ENCODE measurements at regions not wholly inside any gene's neighbourhood (a gene's known extent, or its start where the extent isn't known, plus 50 kb on each side); places are given as distances from the start of the nearest gene placed in this dataset.
A peak's percentile ranks its signal among the peaks of the same experiment; 100 is the strongest.

GRCh38 chr5:122576256-122577016 is 198.4 kb upstream of the SNX2 start:
- H3K18ac ChIP-seq (ENCODE audit: low read depth in 1 of 2, low read length in 2 of 2) = no peak overlapping the region
- no peak overlapping the region for H3K4me2 ChIP-seq (ENCODE audit: low read length, poor library complexity, severe bottlenecking)
- no peak overlapping the region for H3K23ac ChIP-seq (ENCODE audit: low read length in 2 of 2)
- H4K8ac ChIP-seq (ENCODE audit: low read length) = no peak overlapping the region
- H3K79me1 ChIP-seq (replicated peaks; ENCODE audit: low read length, poor library complexity, severe bottlenecking) = no peaks in the 10 kb centered on the region
- H4K91ac ChIP-seq (ENCODE audit: low read length) = no peak overlapping the region
- no peak overlapping the region for H2BK5ac ChIP-seq (ENCODE audit: low read depth, low read length, poor library complexity, severe bottlenecking)
- no peaks in the 10 kb centered on the region for H3K4me1 ChIP-seq (ENCODE audit: control insufficient read depth, insufficient read depth, low read depth, low read length)
- no peak overlapping the region for H3K27ac ChIP-seq (ENCODE audit: low read length, poor library complexity, severe bottlenecking)
- H2AK5ac ChIP-seq (ENCODE audit: low read length, severe bottlenecking) = no peak overlapping the region
- H3K9ac ChIP-seq (ENCODE audit: low read length) = no peak overlapping the region
- H3K9me3 ChIP-seq (ENCODE audit: control insufficient read depth, low read length) = no peaks in the 10 kb centered on the region
- H2AFZ ChIP-seq (ENCODE audit: low read depth, low read length) = no peak overlapping the region
- no peaks in the 10 kb centered on the region for H3K27me3 ChIP-seq (ENCODE audit: control insufficient read depth in 1 of 2, insufficient read depth in 1 of 2, low read length in 2 of 2)
- no peak overlapping the region for H3K4me3 ChIP-seq (ENCODE audit: insufficient read depth in 1 of 2, low read depth in 1 of 2, low read length in 2 of 2)
- H3K36me3 ChIP-seq (ENCODE audit: control insufficient read depth in 1 of 2, insufficient read depth in 2 of 2, low read depth in 1 of 2, low read length in 2 of 2) = no peaks in the 10 kb centered on the region
- no peak overlapping the region for H2BK12ac ChIP-seq (ENCODE audit: low read length in 2 of 2)
- H2BK15ac ChIP-seq (ENCODE audit: low read depth, poor library complexity, severe bottlenecking) = no peak overlapping the region
- DNase-seq = no peak
- H3K4ac ChIP-seq (ENCODE audit: low read depth in 1 of 2, low read length in 2 of 2) = no peak overlapping the region
- WGBS = 100% methylated on average over 1 of the region's 3 CpGs
- H2BK120ac ChIP-seq (ENCODE audit: low read depth, low read length) = no peak overlapping the region
- H3K14ac ChIP-seq (ENCODE audit: low read length in 2 of 2) = no peak overlapping the region

- Histone ChIP-seq H2BK5ac (ENCODE audit: low read depth, low read length, poor library complexity, severe bottlenecking) (no peak overlapping the region), H2BK120ac (ENCODE audit: low read depth, low read length) (no peak overlapping the region), H2BK15ac (ENCODE audit: low read depth, poor library complexity, severe bottlenecking) (no peak overlapping the region), H2BK12ac (ENCODE audit: low read length in 2 of 2) (no peak overlapping the region), H4K91ac (ENCODE audit: low read length) (no peak overlapping the region), H4K8ac (ENCODE audit: low read length) (no peak overlapping the region), H2AK5ac (ENCODE audit: low read length, severe bottlenecking) (no peak overlapping the region), H3K27me3 (ENCODE audit: control insufficient read depth in 1 of 2, insufficient read depth in 1 of 2, low read length in 2 of 2) (peaks cover 0 to 17% of the 10 kb centered on the region in 2 experiments), H3K4me3 (ENCODE audit: insufficient read depth in 1 of 2, low read depth in 1 of 2, low read length in 2 of 2) (no peak overlapping the region), H3K18ac (ENCODE audit: low read depth in 1 of 2, low read length in 2 of 2) (no peak overlapping the region), H3K9me3 (ENCODE audit: control insufficient read depth, low read length) (no peaks in the 10 kb centered on the region), H3K14ac (ENCODE audit: low read length in 2 of 2) (no peak overlapping the region), H3K4me1 (ENCODE audit: control insufficient read depth, insufficient read depth, low read depth, low read length) (peaks cover 3% of the 10 kb centered on the region), H3K23ac (ENCODE audit: low read length in 2 of 2) (no peak overlapping the region), H3K4me2 (ENCODE audit: low read length, poor library complexity, severe bottlenecking) (no peak overlapping the region), H3K36me3 (ENCODE audit: control insufficient read depth in 1 of 2, insufficient read depth in 2 of 2, low read depth in 1 of 2, low read length in 2 of 2) (no peaks in the 10 kb centered on the region), H3K9ac (ENCODE audit: low read length) (no peak overlapping the region), H3K79me1 (replicated peaks; ENCODE audit: low read length, poor library complexity, severe bottlenecking) (no peaks in the 10 kb centered on the region), H2AFZ (ENCODE audit: low read depth, low read length) (no peak overlapping the region), H3K4ac (ENCODE audit: low read depth in 1 of 2, low read length in 2 of 2) (no peak overlapping the region), H3K27ac (ENCODE audit: low read length, poor library complexity, severe bottlenecking) (no peak overlapping the region)
- DNase-seq = no peak
- WGBS = 83% methylated on average over 6 of the region's 7 CpGs
These were observed 193.3 kb upstream of the SNX2 start for GRCh38 chr5:122581629-122582028.

- Histone ChIP-seq H3K27me3 (ENCODE audit: control insufficient read depth in 1 of 2, insufficient read depth in 1 of 2, low read length in 2 of 2) (peaks cover 0 to 17% of the 10 kb centered on the region in 2 experiments), H3K4me3 (ENCODE audit: insufficient read depth in 1 of 2, low read depth in 1 of 2, low read length in 2 of 2) (no peak overlapping the region), H2AK5ac (ENCODE audit: low read length, severe bottlenecking) (no peak overlapping the region), H2BK15ac (ENCODE audit: low read depth, poor library complexity, severe bottlenecking) (no peak overlapping the region), H3K14ac (ENCODE audit: low read length in 2 of 2) (no peak overlapping the region), H3K4me2 (ENCODE audit: low read length, poor library complexity, severe bottlenecking) (no peak overlapping the region), H3K9ac (ENCODE audit: low read length) (no peak overlapping the region), H2BK5ac (ENCODE audit: low read depth, low read length, poor library complexity, severe bottlenecking) (no peak overlapping the region), H3K79me1 (replicated peaks; ENCODE audit: low read length, poor library complexity, severe bottlenecking) (no peaks in the 10 kb centered on the region), H3K4ac (ENCODE audit: low read depth in 1 of 2, low read length in 2 of 2) (no peak overlapping the region), H2AFZ (ENCODE audit: low read depth, low read length) (no peak overlapping the region), H4K8ac (ENCODE audit: low read length) (no peak overlapping the region), H2BK12ac (ENCODE audit: low read length in 2 of 2) (no peak overlapping the region), H3K4me1 (ENCODE audit: control insufficient read depth, insufficient read depth, low read depth, low read length) (peaks cover 3% of the 10 kb centered on the region), H3K23ac (ENCODE audit: low read length in 2 of 2) (no peak overlapping the region), H3K36me3 (ENCODE audit: control insufficient read depth in 1 of 2, insufficient read depth in 2 of 2, low read depth in 1 of 2, low read length in 2 of 2) (no peaks in the 10 kb centered on the region), H3K27ac (ENCODE audit: low read length, poor library complexity, severe bottlenecking) (no peak overlapping the region), H3K9me3 (ENCODE audit: control insufficient read depth, low read length) (no peaks in the 10 kb centered on the region), H4K91ac (ENCODE audit: low read length) (no peak overlapping the region), H2BK120ac (ENCODE audit: low read depth, low read length) (no peak overlapping the region), H3K18ac (ENCODE audit: low read depth in 1 of 2, low read length in 2 of 2) (no peak overlapping the region)
- peak; percentile 12 for DNase-seq
- 48% methylated on average over 12 of the region's 13 CpGs for WGBS
These were observed 190.2 kb upstream of the SNX2 start for GRCh38 chr5:122584411-122585300.

GRCh38 chr5:122585371-122585770 is 189.5 kb upstream of the SNX2 start:
- no peak overlapping the region for H3K23ac ChIP-seq (ENCODE audit: low read length in 2 of 2)
- peaks cover 3% of the 10 kb centered on the region for H3K4me1 ChIP-seq (ENCODE audit: control insufficient read depth, insufficient read depth, low read depth, low read length)
- 75% methylated on average over 2 of the region's 2 CpGs for WGBS
- no peak overlapping the region for H2AK5ac ChIP-seq (ENCODE audit: low read length, severe bottlenecking)
- H3K79me1 ChIP-seq (replicated peaks; ENCODE audit: low read length, poor library complexity, severe bottlenecking) = no peaks in the 10 kb centered on the region
- no peak overlapping the region for H4K91ac ChIP-seq (ENCODE audit: low read length)
- H3K36me3 ChIP-seq (ENCODE audit: control insufficient read depth in 1 of 2, insufficient read depth in 2 of 2, low read depth in 1 of 2, low read length in 2 of 2) = no peaks in the 10 kb centered on the region
- H2BK5ac ChIP-seq (ENCODE audit: low read depth, low read length, poor library complexity, severe bottlenecking) = no peak overlapping the region
- H4K8ac ChIP-seq (ENCODE audit: low read length) = no peak overlapping the region
- no peak overlapping the region for H3K9ac ChIP-seq (ENCODE audit: low read length)
- H2AFZ ChIP-seq (ENCODE audit: low read depth, low read length) = no peak overlapping the region
- no peak overlapping the region for H3K18ac ChIP-seq (ENCODE audit: low read depth in 1 of 2, low read length in 2 of 2)
- no peak overlapping the region for H3K4me3 ChIP-seq (ENCODE audit: insufficient read depth in 1 of 2, low read depth in 1 of 2, low read length in 2 of 2)
- DNase-seq = no peak
- no peak overlapping the region for H2BK15ac ChIP-seq (ENCODE audit: low read depth, poor library complexity, severe bottlenecking)
- no peak overlapping the region for H3K27ac ChIP-seq (ENCODE audit: low read length, poor library complexity, severe bottlenecking)
- H2BK120ac ChIP-seq (ENCODE audit: low read depth, low read length) = no peak overlapping the region
- no peak overlapping the region for H3K14ac ChIP-seq (ENCODE audit: low read length in 2 of 2)
- no peak overlapping the region for H3K4me2 ChIP-seq (ENCODE audit: low read length, poor library complexity, severe bottlenecking)
- H3K4ac ChIP-seq (ENCODE audit: low read depth in 1 of 2, low read length in 2 of 2) = no peak overlapping the region
- H2BK12ac ChIP-seq (ENCODE audit: low read length in 2 of 2) = no peak overlapping the region
- no peaks in the 10 kb centered on the region for H3K9me3 ChIP-seq (ENCODE audit: control insufficient read depth, low read length)
- H3K27me3 ChIP-seq (ENCODE audit: control insufficient read depth in 1 of 2, insufficient read depth in 1 of 2, low read length in 2 of 2) = peaks cover 0 to 17% of the 10 kb centered on the region in 2 experiments

Measured in mesenchymal stem cell (in vitro differentiated cells and primary cell).